ENCODE measurements at regions not wholly inside any gene's neighbourhood (a gene's known extent, or its start where the extent isn't known, plus 50 kb on each side); places are given as distances from the start of the nearest gene placed in this dataset.

DNA sequence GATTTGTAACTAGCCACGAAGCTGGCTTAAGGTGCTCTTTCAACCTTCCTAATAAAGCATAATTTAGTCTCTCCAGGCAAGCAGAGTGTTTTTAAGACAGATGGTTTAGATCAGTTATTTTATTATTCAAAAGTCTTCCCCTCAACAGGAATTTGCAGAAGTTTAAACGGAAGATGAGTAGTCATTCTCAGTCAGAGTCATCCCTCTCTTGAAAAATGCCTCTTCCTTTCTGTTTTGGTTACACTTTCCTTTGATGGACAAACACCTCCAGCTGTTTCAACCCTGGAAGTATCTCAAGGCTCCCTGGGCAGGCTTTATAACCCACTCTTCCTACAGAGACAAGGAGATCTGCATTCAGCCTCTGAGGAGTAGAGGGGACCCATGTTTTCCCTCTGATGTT is 60.3 kb upstream of the POU2AF2 start:
- TF ChIP-seq, protein P1, sequence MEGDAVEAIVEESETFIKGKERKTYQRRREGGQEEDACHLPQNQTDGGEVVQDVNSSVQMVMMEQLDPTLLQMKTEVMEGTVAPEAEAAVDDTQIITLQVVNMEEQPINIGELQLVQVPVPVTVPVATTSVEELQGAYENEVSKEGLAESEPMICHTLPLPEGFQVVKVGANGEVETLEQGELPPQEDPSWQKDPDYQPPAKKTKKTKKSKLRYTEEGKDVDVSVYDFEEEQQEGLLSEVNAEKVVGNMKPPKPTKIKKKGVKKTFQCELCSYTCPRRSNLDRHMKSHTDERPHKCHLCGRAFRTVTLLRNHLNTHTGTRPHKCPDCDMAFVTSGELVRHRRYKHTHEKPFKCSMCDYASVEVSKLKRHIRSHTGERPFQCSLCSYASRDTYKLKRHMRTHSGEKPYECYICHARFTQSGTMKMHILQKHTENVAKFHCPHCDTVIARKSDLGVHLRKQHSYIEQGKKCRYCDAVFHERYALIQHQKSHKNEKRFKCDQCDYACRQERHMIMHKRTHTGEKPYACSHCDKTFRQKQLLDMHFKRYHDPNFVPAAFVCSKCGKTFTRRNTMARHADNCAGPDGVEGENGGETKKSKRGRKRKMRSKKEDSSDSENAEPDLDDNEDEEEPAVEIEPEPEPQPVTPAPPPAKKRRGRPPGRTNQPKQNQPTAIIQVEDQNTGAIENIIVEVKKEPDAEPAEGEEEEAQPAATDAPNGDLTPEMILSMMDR (IDR thresholded peaks at IDR 0.05), result no peak
- TF ChIP-seq POLR2AphosphoS5 (IDR thresholded peaks at IDR 0.05; ENCODE audit: low read depth, low read length) (no peak), SIN3A (IDR thresholded peaks at IDR 0.05; ENCODE audit: borderline replicate concordance, insufficient read depth, low read depth, low read length) (no peak)
- TF ChIP-seq, protein P2, sequence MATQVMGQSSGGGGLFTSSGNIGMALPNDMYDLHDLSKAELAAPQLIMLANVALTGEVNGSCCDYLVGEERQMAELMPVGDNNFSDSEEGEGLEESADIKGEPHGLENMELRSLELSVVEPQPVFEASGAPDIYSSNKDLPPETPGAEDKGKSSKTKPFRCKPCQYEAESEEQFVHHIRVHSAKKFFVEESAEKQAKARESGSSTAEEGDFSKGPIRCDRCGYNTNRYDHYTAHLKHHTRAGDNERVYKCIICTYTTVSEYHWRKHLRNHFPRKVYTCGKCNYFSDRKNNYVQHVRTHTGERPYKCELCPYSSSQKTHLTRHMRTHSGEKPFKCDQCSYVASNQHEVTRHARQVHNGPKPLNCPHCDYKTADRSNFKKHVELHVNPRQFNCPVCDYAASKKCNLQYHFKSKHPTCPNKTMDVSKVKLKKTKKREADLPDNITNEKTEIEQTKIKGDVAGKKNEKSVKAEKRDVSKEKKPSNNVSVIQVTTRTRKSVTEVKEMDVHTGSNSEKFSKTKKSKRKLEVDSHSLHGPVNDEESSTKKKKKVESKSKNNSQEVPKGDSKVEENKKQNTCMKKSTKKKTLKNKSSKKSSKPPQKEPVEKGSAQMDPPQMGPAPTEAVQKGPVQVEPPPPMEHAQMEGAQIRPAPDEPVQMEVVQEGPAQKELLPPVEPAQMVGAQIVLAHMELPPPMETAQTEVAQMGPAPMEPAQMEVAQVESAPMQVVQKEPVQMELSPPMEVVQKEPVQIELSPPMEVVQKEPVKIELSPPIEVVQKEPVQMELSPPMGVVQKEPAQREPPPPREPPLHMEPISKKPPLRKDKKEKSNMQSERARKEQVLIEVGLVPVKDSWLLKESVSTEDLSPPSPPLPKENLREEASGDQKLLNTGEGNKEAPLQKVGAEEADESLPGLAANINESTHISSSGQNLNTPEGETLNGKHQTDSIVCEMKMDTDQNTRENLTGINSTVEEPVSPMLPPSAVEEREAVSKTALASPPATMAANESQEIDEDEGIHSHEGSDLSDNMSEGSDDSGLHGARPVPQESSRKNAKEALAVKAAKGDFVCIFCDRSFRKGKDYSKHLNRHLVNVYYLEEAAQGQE (IDR thresholded peaks at IDR 0.05; ENCODE audit: insufficient read depth in 1 of 2, low read depth in 2 of 2, low read length in 1 of 2), result no peak
